OCI-LY7 (cell line): ENCODE measurements at regions not wholly inside any gene's neighbourhood (a gene's known extent, or its start where the extent isn't known, plus 50 kb on each side); places are given as distances from the start of the nearest gene placed in this dataset.

ENCODE experiments used
- BruUV-seq: library from RNA; stranded (reverse); fragments of 400-500 nt; replicated peaks from 2 replicates; lab custom pipeline; 2021; lab: Mats Ljungman, UMichigan
- CTCF ChIA-PET: fragments of 300-600 bp; sonication (Branson Sonifier 250); formaldehyde crosslinking; loops from one replicate; lab custom pipeline; 2022; ENCODE audit warnings: antibody characterized with exemption; ENCODE audit not compliant: unreplicated experiment; lab: Charles Lee
- POLR2A ChIA-PET: fragments of 300-600 bp; sonication (Branson Sonifier 250); formaldehyde crosslinking; loops from one replicate; lab custom pipeline; 2022; ENCODE audit warnings: antibody characterized with exemption; lab: Charles Lee
- DNase-seq: peaks from one replicate; pipeline ENCODE4 v3.0.0-alpha.2; 2015; ENCODE audit warnings: low spot score
- H2AFZ ChIP-seq: fragments of 200-600 bp; sonication (generic), shearing (Covaris generic); 2 replicates; pipeline ENCODE4 v1.6.1; 2014; ENCODE audit warnings: mild to moderate bottlenecking, antibody characterized with exemption, low read length, moderate library complexity
- H3K27ac ChIP-seq: fragments of 200-600 bp; sonication (generic); 2 replicates; pipeline ENCODE4 v1.5.1; 2014; ENCODE audit warnings: mixed run types, low read depth, mild to moderate bottlenecking, moderate library complexity, low read length, inconsistent platforms; ENCODE audit not compliant: poor library complexity, severe bottlenecking
- H3K36me3 ChIP-seq: fragments of 200-600 bp; sonication (generic); 2 replicates; pipeline ENCODE4 v1.6.1; 2014; ENCODE audit warnings: mild to moderate bottlenecking, antibody characterized with exemption, low read length, moderate library complexity, mixed read lengths; ENCODE audit not compliant: insufficient read depth
- H3K4me1 ChIP-seq: fragments of 200-600 bp; sonication (generic); 2 replicates; pipeline ENCODE4 v1.5.1; 2014; ENCODE audit warnings: mild to moderate bottlenecking, low read length; ENCODE audit not compliant: insufficient read depth, poor library complexity, severe bottlenecking
- H3K4me2 ChIP-seq: fragments of 200-600 bp; sonication (generic); 2 replicates; pipeline ENCODE4 v1.6.1; 2014; ENCODE audit warnings: mild to moderate bottlenecking, low read length
- H3K4me3 ChIP-seq: fragments of 200-600 bp; sonication (generic); 2 replicates; pipeline ENCODE4 v1.5.1; 2014; ENCODE audit warnings: mild to moderate bottlenecking, low read depth, low read length; ENCODE audit not compliant: poor library complexity, severe bottlenecking
- H3K79me2 ChIP-seq: fragments of 200-600 bp; sonication (generic); 2 replicates; pipeline ENCODE4 v1.6.1; 2016; ENCODE audit warnings: low read depth, mild to moderate bottlenecking, low read length, moderate library complexity, mixed read lengths; ENCODE audit not compliant: insufficient read depth
- H3K9me2 ChIP-seq: fragments of 200-600 bp; sonication (generic); 2 replicates; pipeline ENCODE4 v1.6.1; 2016; ENCODE audit warnings: mild to moderate bottlenecking, low read length, mixed read lengths; ENCODE audit not compliant: insufficient read depth
- H3K9me3 ChIP-seq: fragments of 200-600 bp; sonication (generic); 2 replicates; pipeline ENCODE4 v1.6.1; 2014; ENCODE audit warnings: mild to moderate bottlenecking, mixed run types, low read length, mixed read lengths
- H4K20me1 ChIP-seq: fragments of 200-600 bp; sonication (generic); 2 replicates; pipeline ENCODE4 v1.6.1; 2014; ENCODE audit warnings: mild to moderate bottlenecking, antibody characterized with exemption, low read length, moderate library complexity, mixed read lengths; ENCODE audit not compliant: insufficient read depth
- CTCF ChIP-seq: fragments of 200-600 bp; sonication (generic); conservative IDR thresholded peaks from 2 replicates; pipeline ENCODE4 v1.5.1; 2014; ENCODE audit warnings: mild to moderate bottlenecking, antibody characterized with exemption, low read length, moderate library complexity, mixed read lengths
- EZH2phosphoT487 ChIP-seq: fragments of 200-600 bp; sonication (generic); IDR thresholded peaks from 2 replicates; pipeline ENCODE4 v1.6.1; 2018; ENCODE audit warnings: low read depth, borderline replicate concordance, mild to moderate bottlenecking, mixed run types, antibody characterized with exemption, low read length, moderate library complexity, mixed read lengths
- intact Hi-C: fragments of 100-400 bp; cut with micrococcal nuclease; formaldehyde crosslinking; loops from one replicate; pipeline ENCODE4 v1.10.0; 2022; ENCODE audit not compliant: unreplicated experiment

GRCh38 chr10:31677195-31678138, 251.2 kb downstream of the ARHGAP12 start:
- CTCF ChIA-PET = no interaction called here

GRCh38 chr10:31675726-31676125, 252.9 kb downstream of the ARHGAP12 start:
- TF ChIP-seq CTCF (no peak), EZH2phosphoT487 (no peak)
- CTCF ChIA-PET = no interaction called here
- intact Hi-C loops = no loop called here

More at GRCh38 chr10:31677195-31678138, 251.2 kb downstream of the ARHGAP12 start:
- Histone ChIP-seq H4K20me1 (no peaks in the 10 kb centered on the region), H3K79me2 (no peaks in the 10 kb centered on the region), H2AFZ (no peak overlapping the region), H3K4me3 (no peak overlapping the region), H3K9me3 (no peaks in the 10 kb centered on the region), H3K9me2 (no peaks in the 10 kb centered on the region), H3K27ac (no peak overlapping the region), H3K4me1 (no peaks in the 10 kb centered on the region), H3K4me2 (no peak overlapping the region), H3K36me3 (no peaks in the 10 kb centered on the region)
- POLR2A ChIA-PET = no interaction called here
- BruUV-seq = no TSS peak
- DNase-seq = no peak
- TF ChIP-seq EZH2phosphoT487 = no peak
- intact Hi-C loops = no loop called here

GRCh38 chr10:31669357-31669756, 259.3 kb downstream of the ARHGAP12 start:
- BruUV-seq = no TSS peak
- H3K79me2 ChIP-seq = no peaks in the 10 kb centered on the region
- TF ChIP-seq EZH2phosphoT487 (no peak), CTCF (no peak)
- H2AFZ ChIP-seq = no peak overlapping the region
- no peak overlapping the region for H3K27ac ChIP-seq
- CTCF ChIA-PET = no interaction called here
- intact Hi-C loops = no loop called here
- no peaks in the 10 kb centered on the region for H3K9me2 ChIP-seq
- no peaks in the 10 kb centered on the region for H4K20me1 ChIP-seq
- no peak overlapping the region for H3K4me2 ChIP-seq
- no peak overlapping the region for H3K4me3 ChIP-seq
- no peak for DNase-seq
- H3K4me1 ChIP-seq = no peaks in the 10 kb centered on the region
- H3K9me3 ChIP-seq = no peaks in the 10 kb centered on the region
- POLR2A ChIA-PET = no interaction called here
- no peaks in the 10 kb centered on the region for H3K36me3 ChIP-seq

More at GRCh38 chr10:31675726-31676125, 252.9 kb downstream of the ARHGAP12 start:
- no peaks in the 10 kb centered on the region for H3K4me1 ChIP-seq
- H3K4me3 ChIP-seq = no peak overlapping the region
- no peaks in the 10 kb centered on the region for H3K9me3 ChIP-seq
- H3K27ac ChIP-seq = no peak overlapping the region
- no peak for DNase-seq
- no peaks in the 10 kb centered on the region for H3K9me2 ChIP-seq
- no peak overlapping the region for H2AFZ ChIP-seq
- H3K4me2 ChIP-seq = no peak overlapping the region
- BruUV-seq = no TSS peak
- POLR2A ChIA-PET = no interaction called here
- H3K79me2 ChIP-seq = no peaks in the 10 kb centered on the region
- H3K36me3 ChIP-seq = no peaks in the 10 kb centered on the region
- no peaks in the 10 kb centered on the region for H4K20me1 ChIP-seq
